Liver (tissue), 2 donors: ENCODE measurements at regions not wholly inside any gene's neighbourhood (a gene's known extent, or its start where the extent isn't known, plus 50 kb on each side); places are given as distances from the start of the nearest gene placed in this dataset.

ENCODE experiments used
- YY1 ChIP-seq: IDR thresholded peaks from 2 replicates; pipeline ENCODE4 v1.6.1; 2016; ENCODE audit warnings: antibody characterized with exemption, mild to moderate bottlenecking
- TF ChIP-seq, protein P1 (sequence below): IDR thresholded peaks from 2 replicates; pipeline ENCODE4 v1.6.1; 2016; ENCODE audit warnings: antibody characterized with exemption
- TF ChIP-seq, protein P2 (sequence below): fragments of 150-350 bp; IDR thresholded peaks from 2 replicates; pipeline ENCODE4 v1.5.1; 2017; ENCODE audit warnings: improper control_type of control experiment, low read depth, low read length; ENCODE audit not compliant: missing input control
- donor health status: healthy.

DNA sequence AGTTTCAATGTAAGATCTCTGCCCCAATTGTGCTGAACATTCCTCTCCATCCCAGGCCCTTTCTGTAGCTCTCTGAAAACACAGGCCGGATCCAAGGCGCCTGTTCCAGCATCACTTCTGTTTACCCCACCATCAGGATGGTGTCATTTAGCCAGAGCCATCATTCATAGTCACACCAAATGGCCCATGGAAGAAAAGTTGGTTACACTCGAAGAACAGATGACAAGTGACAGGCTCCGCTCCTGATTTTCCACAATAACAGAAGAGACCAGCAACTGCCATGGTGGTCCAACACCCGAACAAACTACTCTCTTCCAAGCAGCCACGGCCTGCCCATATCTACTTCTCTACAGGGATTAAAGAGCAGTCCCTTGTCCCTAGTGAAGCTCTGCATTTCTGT is 59.9 kb upstream of the PROX1 start:
- TF ChIP-seq, protein P1, sequence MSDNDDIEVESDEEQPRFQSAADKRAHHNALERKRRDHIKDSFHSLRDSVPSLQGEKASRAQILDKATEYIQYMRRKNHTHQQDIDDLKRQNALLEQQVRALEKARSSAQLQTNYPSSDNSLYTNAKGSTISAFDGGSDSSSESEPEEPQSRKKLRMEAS = no peak
- TF ChIP-seq, protein P2, sequence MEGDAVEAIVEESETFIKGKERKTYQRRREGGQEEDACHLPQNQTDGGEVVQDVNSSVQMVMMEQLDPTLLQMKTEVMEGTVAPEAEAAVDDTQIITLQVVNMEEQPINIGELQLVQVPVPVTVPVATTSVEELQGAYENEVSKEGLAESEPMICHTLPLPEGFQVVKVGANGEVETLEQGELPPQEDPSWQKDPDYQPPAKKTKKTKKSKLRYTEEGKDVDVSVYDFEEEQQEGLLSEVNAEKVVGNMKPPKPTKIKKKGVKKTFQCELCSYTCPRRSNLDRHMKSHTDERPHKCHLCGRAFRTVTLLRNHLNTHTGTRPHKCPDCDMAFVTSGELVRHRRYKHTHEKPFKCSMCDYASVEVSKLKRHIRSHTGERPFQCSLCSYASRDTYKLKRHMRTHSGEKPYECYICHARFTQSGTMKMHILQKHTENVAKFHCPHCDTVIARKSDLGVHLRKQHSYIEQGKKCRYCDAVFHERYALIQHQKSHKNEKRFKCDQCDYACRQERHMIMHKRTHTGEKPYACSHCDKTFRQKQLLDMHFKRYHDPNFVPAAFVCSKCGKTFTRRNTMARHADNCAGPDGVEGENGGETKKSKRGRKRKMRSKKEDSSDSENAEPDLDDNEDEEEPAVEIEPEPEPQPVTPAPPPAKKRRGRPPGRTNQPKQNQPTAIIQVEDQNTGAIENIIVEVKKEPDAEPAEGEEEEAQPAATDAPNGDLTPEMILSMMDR = no peak
- TF ChIP-seq YY1 = no peak
